Progenitor cell of endocrine pancreas (in vitro differentiated cells): ENCODE measurements at regions not wholly inside any gene's neighbourhood (a gene's known extent, or its start where the extent isn't known, plus 50 kb on each side); places are given as distances from the start of the nearest gene placed in this dataset.

Experiments
- DNase-seq: peaks from one replicate; pipeline ENCODE4 v3.0.0; 2021; ENCODE audit warnings: low spot score; ENCODE audit not compliant: unreplicated experiment
- H3K27ac Mint-ChIP-seq: 2 replicates; pipeline ENCODE4 v1.8.0; 2021; ENCODE audit warnings: mild to moderate bottlenecking, moderate library complexity, mixed read lengths
- H3K27me3 Mint-ChIP-seq: 2 replicates; pipeline ENCODE4 v1.8.0; 2021; ENCODE audit warnings: mixed read lengths
- H3K36me3 Mint-ChIP-seq: 2 replicates; pipeline ENCODE4 v1.8.0; 2022; ENCODE audit warnings: mixed read lengths; ENCODE audit not compliant: insufficient read depth
- H3K4me1 Mint-ChIP-seq: 2 replicates; pipeline ENCODE4 v1.8.0; 2021; ENCODE audit warnings: low read depth, mixed read lengths
- H3K4me3 Mint-ChIP-seq: 2 replicates; pipeline ENCODE4 v1.8.0; 2021; ENCODE audit warnings: low read depth, mild to moderate bottlenecking, moderate library complexity, mixed read lengths
- H3K9me3 Mint-ChIP-seq: 2 replicates; pipeline ENCODE4 v1.8.0; 2021; ENCODE audit warnings: low read depth, mixed read lengths
- TF ChIP-seq, protein P1 (sequence below): fragments of 200-600 bp; sonication (generic); IDR thresholded peaks from one replicate; pipeline ENCODE4 v1.5.0; 2021; ENCODE audit warnings: antibody characterized with exemption, mild to moderate bottlenecking; ENCODE audit not compliant: unreplicated experiment

DNA sequence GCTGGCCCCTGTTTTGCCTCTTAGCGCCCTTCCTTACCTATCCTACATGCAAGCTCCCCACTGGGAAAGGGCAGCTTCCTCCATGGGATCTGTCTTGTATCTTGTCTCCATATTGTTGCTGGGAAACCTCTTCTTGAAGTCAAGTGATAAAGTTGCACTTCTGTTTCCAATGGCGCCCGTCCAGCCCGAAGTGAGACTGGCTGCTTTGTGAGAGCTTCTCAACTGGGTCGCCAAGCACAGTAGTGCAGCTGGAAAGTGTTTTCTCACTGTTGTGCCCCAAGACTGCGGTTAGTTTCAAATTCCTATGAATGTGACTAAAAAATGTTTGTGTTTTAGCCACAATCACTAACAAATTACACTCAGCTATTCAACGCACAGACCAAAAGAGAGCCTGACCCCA, 506.6 kb upstream of the MPDZ start:
- H3K27ac Mint-ChIP-seq: no peak overlapping the region
- H3K27me3 Mint-ChIP-seq: no peaks in the 10 kb centered on the region
- no peak overlapping the region for H3K4me3 Mint-ChIP-seq
- no peak for DNase-seq
- no peaks in the 10 kb centered on the region for H3K36me3 Mint-ChIP-seq
- H3K9me3 Mint-ChIP-seq: no peaks in the 10 kb centered on the region
- H3K4me1 Mint-ChIP-seq: no peaks in the 10 kb centered on the region
- TF ChIP-seq, protein P1, sequence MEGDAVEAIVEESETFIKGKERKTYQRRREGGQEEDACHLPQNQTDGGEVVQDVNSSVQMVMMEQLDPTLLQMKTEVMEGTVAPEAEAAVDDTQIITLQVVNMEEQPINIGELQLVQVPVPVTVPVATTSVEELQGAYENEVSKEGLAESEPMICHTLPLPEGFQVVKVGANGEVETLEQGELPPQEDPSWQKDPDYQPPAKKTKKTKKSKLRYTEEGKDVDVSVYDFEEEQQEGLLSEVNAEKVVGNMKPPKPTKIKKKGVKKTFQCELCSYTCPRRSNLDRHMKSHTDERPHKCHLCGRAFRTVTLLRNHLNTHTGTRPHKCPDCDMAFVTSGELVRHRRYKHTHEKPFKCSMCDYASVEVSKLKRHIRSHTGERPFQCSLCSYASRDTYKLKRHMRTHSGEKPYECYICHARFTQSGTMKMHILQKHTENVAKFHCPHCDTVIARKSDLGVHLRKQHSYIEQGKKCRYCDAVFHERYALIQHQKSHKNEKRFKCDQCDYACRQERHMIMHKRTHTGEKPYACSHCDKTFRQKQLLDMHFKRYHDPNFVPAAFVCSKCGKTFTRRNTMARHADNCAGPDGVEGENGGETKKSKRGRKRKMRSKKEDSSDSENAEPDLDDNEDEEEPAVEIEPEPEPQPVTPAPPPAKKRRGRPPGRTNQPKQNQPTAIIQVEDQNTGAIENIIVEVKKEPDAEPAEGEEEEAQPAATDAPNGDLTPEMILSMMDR: no peak

DNA sequence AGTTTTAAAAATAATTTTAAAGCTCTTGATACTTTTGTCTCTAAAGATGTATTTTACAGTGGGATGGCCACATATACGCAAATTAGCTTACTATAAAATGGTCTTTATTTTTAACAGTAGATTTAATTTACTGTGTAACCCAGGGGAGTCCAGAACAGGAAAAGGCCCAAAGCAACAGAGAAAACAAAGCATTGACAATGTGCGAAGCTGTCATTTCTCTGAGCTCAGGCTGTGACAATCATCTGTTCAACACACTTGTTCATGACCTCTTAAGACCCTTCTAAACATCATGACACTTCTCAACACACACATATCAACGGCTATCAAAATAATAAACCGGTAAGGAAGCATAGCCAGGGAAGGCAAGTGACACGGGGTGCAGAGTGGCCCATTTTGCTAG, 499.6 kb upstream of the MPDZ start:
- Mint-ChIP-seq H3K9me3 (no peaks in the 10 kb centered on the region), H3K27me3 (no peaks in the 10 kb centered on the region), H3K4me3 (no peak overlapping the region), H3K4me1 (no peaks in the 10 kb centered on the region), H3K27ac (no peak overlapping the region), H3K36me3 (no peaks in the 10 kb centered on the region)
- TF ChIP-seq, protein P1: no peak
- no peak for DNase-seq

DNA sequence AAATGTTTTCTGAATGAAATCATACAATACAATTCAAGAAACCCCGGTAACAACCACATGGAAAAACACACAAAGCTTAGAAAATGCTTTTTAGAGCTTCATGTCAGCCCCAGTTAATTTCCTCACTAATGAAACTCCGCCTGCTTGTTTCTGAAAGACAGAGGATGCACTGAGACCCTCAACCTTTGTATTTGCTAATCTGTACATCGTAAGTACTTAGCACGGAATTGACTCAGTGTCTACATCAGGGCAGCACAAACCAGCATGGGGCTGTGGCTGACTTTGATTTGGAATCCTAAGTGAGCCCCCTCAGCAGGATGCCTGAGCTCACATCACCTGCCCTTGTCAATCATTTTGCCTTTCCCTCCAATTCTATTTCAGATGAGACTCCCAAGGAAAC, 499.1 kb upstream of the MPDZ start:
- H3K4me1 Mint-ChIP-seq: no peaks in the 10 kb centered on the region
- no peaks in the 10 kb centered on the region for H3K9me3 Mint-ChIP-seq
- TF ChIP-seq, protein P1: no peak
- H3K4me3 Mint-ChIP-seq: no peak overlapping the region
- no peaks in the 10 kb centered on the region for H3K36me3 Mint-ChIP-seq
- no peak for DNase-seq
- no peak overlapping the region for H3K27ac Mint-ChIP-seq
- no peaks in the 10 kb centered on the region for H3K27me3 Mint-ChIP-seq

DNA sequence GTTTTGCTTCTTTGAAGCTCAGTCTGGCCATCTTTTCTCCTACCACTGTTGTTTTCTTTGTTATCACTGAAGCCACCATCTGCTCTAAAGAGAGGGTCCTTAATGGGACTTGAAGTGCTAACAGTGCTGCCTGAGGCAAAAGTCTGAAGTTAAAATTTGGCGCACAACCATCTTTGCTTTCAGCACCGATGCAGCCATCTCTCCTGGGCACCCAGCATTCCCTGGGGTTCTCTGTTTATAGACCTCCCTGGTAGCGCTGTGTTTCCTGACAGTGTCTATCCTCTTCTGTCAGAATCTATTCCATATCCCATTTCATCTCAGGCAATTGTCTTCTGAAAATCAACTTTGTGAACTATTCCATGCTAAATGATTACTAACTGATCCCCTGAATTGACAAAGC, 491.5 kb upstream of the MPDZ start:
- Mint-ChIP-seq H3K36me3 (no peaks in the 10 kb centered on the region), H3K4me1 (no peaks in the 10 kb centered on the region), H3K9me3 (no peaks in the 10 kb centered on the region), H3K4me3 (no peak overlapping the region), H3K27ac (no peak overlapping the region), H3K27me3 (no peaks in the 10 kb centered on the region)
- TF ChIP-seq, protein P1: no peak
- DNase-seq: no peak

DNA sequence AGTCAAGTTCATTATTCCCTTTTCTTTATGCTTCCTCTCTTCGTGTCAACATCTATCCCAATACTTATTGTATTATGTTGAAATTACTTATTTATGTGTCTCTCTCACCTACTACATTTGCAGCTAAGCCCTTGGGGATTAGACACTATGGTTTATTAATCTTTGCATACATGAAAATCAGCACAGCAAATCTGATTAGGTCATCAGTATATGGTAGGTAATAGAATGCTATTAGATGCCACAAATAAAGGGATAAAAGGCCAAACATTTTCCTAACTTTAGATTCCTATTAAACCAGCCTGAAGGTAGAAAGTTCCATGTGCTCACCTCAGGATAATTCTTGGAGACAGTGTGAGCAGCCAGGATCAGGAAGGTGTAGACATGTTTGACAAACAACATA, 490.1 kb upstream of the MPDZ start:
- Mint-ChIP-seq H3K27ac (no peak overlapping the region), H3K36me3 (no peaks in the 10 kb centered on the region), H3K4me1 (no peaks in the 10 kb centered on the region), H3K27me3 (no peaks in the 10 kb centered on the region), H3K4me3 (no peak overlapping the region), H3K9me3 (no peaks in the 10 kb centered on the region)
- DNase-seq: no peak
- TF ChIP-seq, protein P1: no peak
